ENCODE measurements at regions not wholly inside any gene's neighbourhood (a gene's known extent, or its start where the extent isn't known, plus 50 kb on each side); places are given as distances from the start of the nearest gene placed in this dataset.
A peak's percentile ranks its signal among the peaks of the same experiment; 100 is the strongest.

- DNase-seq (ENCODE audit: low read depth) = no peak
Measured at GRCh38 chr6:22807818-22808217, 238.5 kb downstream of the HDGFL1 start.

DNA sequence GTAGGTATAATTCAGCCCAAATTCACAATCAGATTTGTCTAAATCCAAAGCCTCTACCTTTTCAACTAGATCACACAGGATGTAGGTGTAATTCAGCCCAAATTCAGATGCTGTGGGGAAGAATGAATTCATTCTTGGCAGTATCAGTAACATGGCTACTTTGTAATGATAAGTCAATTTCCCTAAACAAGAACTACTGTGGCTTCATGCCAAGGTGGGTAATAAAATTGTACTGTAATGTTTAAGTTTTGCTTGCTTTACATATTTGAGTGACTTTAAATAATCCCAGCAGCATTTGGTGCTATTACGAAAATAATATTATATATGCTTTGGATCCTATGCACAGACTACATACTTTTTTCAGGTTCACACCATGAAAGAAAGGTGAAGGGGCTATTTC, 239.1 kb downstream of the HDGFL1 start:
- no peak for DNase-seq (ENCODE audit: low read depth)

DNA sequence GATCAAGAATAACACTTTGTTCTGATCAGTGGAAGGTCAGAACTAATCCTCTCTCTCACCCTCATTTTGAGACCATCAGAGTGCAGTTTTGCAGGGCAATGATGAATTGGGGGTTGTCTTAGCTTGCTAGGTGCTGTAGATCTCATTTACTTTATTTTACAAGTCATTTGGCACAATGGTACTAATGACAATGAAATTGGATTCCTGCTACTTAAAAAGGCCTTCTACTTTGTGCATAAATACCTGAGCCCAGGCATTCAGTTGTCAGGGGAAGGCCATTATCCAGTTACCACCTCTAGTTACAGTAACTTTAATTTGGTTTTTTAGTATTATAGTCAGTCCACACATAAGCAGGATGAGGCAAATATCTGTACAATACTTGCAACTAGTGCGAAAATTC, 240.0 kb downstream of the HDGFL1 start:
- DNase-seq (ENCODE audit: low read depth) = no peak

- DNase-seq (ENCODE audit: low read depth) = no peak
Measured at GRCh38 chr6:22819209-22819608, 249.8 kb downstream of the HDGFL1 start.

DNA sequence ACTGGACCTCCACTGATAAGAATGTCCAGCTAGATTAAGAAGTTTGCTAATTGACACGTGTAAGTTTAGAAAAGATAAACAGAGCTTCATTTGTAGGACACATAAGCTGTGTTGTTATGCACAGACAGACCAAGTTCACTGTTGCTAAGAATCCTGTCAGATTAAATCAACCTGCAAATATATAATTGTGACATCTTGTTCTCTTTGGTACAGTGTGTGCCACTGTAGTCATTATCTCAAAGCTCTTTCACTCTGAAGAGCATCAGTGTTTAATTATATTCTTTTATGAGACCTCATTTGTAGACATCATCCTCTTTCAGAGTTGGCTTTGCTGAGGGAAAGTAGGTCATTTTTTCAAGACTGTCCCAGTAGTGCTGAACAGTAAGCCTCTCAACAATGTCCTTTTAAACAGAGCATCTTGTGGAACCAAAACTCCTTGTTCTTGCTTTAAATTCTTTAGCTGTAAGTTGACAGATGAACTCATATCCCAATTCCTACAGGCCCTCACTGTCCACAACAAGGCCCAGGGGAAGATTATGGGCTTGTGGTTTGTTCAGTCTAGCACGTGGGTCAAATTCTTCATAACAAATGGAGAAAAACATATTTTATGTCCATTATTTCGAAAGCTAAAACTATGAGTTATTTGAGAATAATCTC, 252.4 kb downstream of the HDGFL1 start:
- DNase-seq (ENCODE audit: low read depth) = peak; percentile 89

DNA sequence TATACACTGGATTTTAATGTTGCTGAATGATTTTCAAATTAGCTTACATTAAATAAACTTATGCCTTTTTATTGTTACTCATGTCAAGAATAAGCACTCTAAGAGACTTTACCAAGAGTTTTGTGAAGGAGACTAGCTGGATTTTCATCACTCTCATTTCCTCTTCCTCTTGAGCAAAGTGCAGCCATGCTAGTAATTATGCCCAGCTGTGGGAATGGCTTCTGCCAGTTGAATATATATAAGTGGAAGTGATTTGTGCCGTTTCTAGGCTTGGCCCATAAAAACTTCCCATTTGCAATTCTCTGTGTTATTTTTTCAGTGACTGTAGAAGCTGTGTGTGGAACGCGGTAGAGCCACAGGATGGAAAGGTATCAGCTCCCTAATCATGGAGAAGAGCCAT, 255.8 kb downstream of the HDGFL1 start:
- no peak for DNase-seq (ENCODE audit: low read depth)

GRCh38 chr6:22826961-22827360, 257.6 kb downstream of the HDGFL1 start:
- DNase-seq (ENCODE audit: low read depth) = peak; percentile 55

DNA sequence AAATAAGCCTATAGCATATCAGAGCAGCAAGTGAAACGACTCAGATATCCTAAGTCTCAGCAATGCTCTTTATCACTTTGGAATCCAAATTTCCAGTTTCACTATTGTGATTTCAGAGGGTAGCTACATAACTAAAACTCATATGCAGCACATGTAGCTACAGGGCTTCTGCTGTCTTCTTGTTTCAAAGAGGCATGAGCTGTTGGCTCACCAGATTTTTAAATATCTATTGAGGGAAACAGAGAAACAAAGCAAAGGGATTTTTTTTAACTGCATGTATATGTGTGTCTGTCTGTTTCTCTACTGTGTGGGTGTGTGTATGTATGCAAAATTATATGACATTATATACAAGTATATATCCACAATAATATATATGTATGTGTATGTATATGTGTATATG, 258.4 kb downstream of the HDGFL1 start:
- DNase-seq (ENCODE audit: low read depth) = no peak

- DNase-seq (ENCODE audit: low read depth) = peak; percentile 96
Measured at GRCh38 chr6:22828179-22829062, 259.1 kb downstream of the HDGFL1 start.

DNA sequence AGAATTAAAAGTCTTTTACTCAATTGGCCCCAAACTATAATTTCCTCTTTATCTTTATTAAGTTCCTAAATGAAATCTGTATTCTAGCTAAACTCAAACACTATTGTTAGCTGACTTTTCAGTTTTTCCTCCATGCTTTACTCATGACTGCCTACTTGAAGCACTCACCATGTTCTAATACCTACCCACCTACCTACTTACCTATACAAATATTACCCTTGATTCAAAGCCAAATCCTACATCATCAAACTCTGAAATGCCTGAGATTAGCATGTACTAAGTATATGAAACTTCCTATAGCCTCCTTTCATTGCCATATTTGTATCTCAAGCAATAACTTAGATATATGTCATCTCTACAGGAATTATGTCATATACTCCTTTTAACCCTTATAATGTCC, 259.7 kb downstream of the HDGFL1 start:
- DNase-seq (ENCODE audit: low read depth) = no peak

DNA sequence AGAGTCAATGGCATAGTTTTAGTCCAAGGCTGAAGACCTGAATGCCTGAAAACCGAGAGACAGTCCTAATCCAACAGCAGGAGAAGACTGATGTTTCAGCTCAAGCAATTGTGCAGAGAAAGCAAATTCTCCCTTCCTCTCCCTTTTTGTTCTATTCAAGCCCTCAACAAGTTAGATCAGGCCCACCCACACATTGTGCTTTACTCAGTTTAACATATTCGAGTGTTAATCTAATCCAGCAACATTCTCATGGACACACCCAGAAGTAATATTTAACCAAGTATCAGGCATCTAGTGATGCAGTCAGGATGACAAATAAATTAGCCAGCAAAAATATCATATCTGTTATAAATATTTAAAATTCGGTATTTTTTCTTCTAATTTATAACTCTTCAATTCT, 261.1 kb downstream of the HDGFL1 start:
- no peak for DNase-seq (ENCODE audit: low read depth)

GRCh38 chr6:22833191-22833590, 263.8 kb downstream of the HDGFL1 start:
- DNase-seq (ENCODE audit: low read depth) = no peak

GRCh38 chr6:22838345-22838744, 269.0 kb downstream of the HDGFL1 start:
- peak; percentile 33 for DNase-seq (ENCODE audit: low read depth)

DNA sequence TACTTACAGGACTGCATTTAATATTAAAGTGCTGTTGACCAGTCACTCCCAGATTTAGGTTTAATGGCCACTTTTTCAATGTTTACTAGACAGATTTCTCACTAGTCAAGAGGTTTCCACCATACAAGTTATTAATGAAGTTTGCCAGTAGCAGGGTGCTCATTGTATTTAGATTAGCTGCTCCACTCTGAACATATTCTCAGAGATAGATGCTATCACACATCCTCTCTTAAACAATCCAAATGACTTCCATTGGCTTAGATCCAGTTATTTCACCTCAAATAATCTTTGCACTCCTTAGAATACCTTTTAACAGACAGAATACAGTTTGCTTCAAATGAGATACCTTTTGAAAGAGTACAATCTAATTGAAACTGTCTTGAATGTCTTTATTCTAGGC, 276.1 kb downstream of the HDGFL1 start:
- DNase-seq (ENCODE audit: low read depth) = no peak

DNA sequence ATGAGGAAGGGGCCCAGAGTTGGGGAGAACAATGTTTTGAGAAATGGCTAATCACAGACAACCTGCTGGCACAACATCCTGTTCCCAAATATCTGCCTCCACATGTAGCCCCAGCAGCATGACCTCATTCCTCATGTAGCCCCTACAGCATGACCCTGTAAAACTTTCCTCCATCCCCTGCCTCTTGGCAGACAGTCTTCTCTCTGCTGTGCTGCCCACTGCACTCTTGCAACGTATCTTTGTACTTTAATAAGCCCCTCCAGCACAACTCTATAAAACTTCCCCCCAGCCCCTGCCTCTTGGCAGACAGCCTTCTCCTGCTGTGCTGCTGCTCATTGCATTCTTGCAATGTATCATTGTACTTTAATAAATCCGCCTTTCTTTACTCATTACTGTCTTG, 278.8 kb downstream of the HDGFL1 start:
- DNase-seq (ENCODE audit: low read depth) = no peak

DNA sequence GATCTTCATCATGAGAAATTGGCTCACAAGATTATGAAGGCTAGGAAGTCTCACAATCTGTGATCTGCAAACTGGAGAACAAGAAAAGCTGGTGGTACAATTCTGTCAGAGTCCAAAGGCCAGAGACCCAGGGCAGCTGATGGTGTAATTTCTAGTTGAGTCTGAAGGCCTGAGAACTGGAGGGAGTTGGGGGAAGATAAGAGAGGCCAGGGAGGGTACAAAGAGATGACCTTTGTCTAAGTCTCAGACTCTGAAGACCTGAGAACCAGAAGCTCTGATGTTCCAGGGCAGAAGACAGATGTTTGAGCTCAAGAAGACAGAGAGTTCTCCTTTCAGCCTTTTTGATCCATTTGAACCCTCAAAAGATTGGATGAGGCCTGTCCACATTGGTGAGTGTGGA, 280.6 kb downstream of the HDGFL1 start:
- no peak for DNase-seq (ENCODE audit: low read depth)

- DNase-seq (ENCODE audit: low read depth) = no peak
Measured at GRCh38 chr6:22852101-22852500, 282.7 kb downstream of the HDGFL1 start.

DNA sequence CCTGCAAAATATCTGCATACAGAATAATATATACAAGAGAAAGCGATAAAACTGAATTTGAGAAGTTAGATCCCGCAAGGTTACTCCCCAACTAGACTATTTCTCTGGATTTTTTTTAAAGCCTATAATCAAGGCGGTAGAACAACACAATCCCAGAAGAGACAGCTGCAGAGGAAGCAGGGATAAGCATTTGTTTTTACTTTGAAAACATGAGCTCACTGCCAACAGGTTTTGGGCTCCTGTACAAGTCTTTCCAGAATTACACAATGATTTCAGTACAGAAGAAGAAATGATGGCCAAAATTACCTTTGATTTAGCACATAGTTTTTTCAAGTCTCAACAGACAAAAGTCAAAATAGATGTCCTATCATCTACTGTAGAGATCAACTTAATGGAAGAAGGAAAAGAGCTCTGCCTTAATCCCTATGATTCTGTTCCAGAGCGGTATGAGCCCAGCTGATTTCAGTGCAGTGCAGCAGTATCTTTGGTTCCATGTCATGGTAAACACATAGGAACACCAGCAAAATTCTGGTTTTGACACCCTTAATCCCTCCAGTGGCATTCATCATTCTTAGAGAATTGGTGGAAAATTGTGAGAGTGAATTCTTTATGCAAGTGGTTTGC, 304.3 kb downstream of the HDGFL1 start:
- peak; percentile 86 for DNase-seq (ENCODE audit: low read depth)

DNA sequence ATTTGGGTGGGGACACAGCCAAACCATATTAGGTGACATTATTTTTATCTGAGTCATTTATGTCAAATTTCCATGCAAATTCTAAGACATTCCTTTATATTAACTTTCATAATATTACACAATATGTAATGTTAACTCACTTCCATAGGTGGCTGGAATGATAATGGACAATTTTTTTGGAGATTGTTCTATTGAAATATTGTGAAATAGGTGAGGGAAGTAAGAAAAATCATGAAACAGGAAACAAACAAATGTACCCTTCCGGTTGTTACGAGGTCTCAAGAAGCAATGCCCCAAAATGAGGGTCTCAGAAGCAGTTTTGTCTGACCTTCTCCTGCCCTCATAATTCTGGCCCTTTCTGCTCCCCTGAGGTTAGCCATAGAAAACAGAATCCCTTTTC, 306.5 kb downstream of the HDGFL1 start:
- DNase-seq (ENCODE audit: low read depth) = no peak

- no peak for DNase-seq (ENCODE audit: low read depth)
Measured at GRCh38 chr6:22878324-22878701, 308.9 kb downstream of the HDGFL1 start.

- no peak for DNase-seq (ENCODE audit: low read depth)
Measured at GRCh38 chr6:22878706-22879105, 309.3 kb downstream of the HDGFL1 start.

- DNase-seq (ENCODE audit: low read depth) = peak; percentile 97
Measured at GRCh38 chr6:22880686-22881433, 311.5 kb downstream of the HDGFL1 start.

All from LHCN-M2 (cell line).